GM20431 (cell line): ENCODE measurements at regions not wholly inside any gene's neighbourhood (a gene's known extent, or its start where the extent isn't known, plus 50 kb on each side); places are given as distances from the start of the nearest gene placed in this dataset.

Experiments
- in situ Hi-C: fragments of 300-500 bp; cut with MseI, MboI; formaldehyde crosslinking; loops from one replicate; pipeline ENCODE4 v1.15.0; 2020; ENCODE audit warnings: low sequenced_read_pairs; ENCODE audit not compliant: unreplicated experiment

- in situ Hi-C loops: no loop called here
Observed at GRCh38 chr6:9647071-9647445, 767.8 kb downstream of the TFAP2A start.

GRCh38 chr6:9646342-9647070 lies 768.4 kb downstream of the TFAP2A start:
- in situ Hi-C loops: no loop called here

GRCh38 chr6:9638861-9639260 lies 776.0 kb downstream of the TFAP2A start:
- in situ Hi-C loops: no loop called here

- in situ Hi-C loops: no loop called here
Observed at GRCh38 chr6:9634776-9635175, 780.1 kb downstream of the TFAP2A start.

GRCh38 chr6:9632026-9632425 lies 782.8 kb downstream of the TFAP2A start:
- in situ Hi-C loops: no loop called here

- in situ Hi-C loops: no loop called here
Observed at GRCh38 chr6:9628819-9629218, 786.1 kb downstream of the TFAP2A start.

- in situ Hi-C loops: no loop called here
Observed at GRCh38 chr6:9627916-9628315, 787.0 kb downstream of the TFAP2A start.

- in situ Hi-C loops: no loop called here
Observed at GRCh38 chr6:9623985-9624384, 790.9 kb downstream of the TFAP2A start.

- in situ Hi-C loops: no loop called here
Observed at GRCh38 chr6:9623228-9623832, 791.5 kb downstream of the TFAP2A start.

GRCh38 chr6:9621276-9621675 lies 793.6 kb downstream of the TFAP2A start:
- in situ Hi-C loops: no loop called here

GRCh38 chr6:9620687-9621086 lies 794.2 kb downstream of the TFAP2A start:
- in situ Hi-C loops: no loop called here

GRCh38 chr6:9620263-9620662 lies 794.6 kb downstream of the TFAP2A start:
- in situ Hi-C loops: no loop called here

- in situ Hi-C loops: no loop called here
Observed at GRCh38 chr6:9614778-9615177, 800.1 kb downstream of the TFAP2A start.

- in situ Hi-C loops: no loop called here
Observed at GRCh38 chr6:9612489-9612888, 802.4 kb downstream of the TFAP2A start.

GRCh38 chr6:9610620-9611415 lies 804.1 kb downstream of the TFAP2A start:
- in situ Hi-C loops: no loop called here

GRCh38 chr6:9606435-9607134 lies 808.3 kb downstream of the TFAP2A start:
- in situ Hi-C loops: no loop called here

GRCh38 chr6:9594746-9595145 lies 820.1 kb downstream of the TFAP2A start:
- in situ Hi-C loops: no loop called here

- in situ Hi-C loops: no loop called here
Observed at GRCh38 chr6:9593554-9593953, 821.3 kb downstream of the TFAP2A start.

GRCh38 chr6:9583753-9584352 lies 831.0 kb downstream of the TFAP2A start:
- in situ Hi-C loops: no loop called here

- in situ Hi-C loops: no loop called here
Observed at GRCh38 chr6:9581155-9581554, 833.7 kb downstream of the TFAP2A start.
